NCI-H526 treated with DMSO at 0.1 percent for 48 hours (cell line): ENCODE measurements at regions not wholly inside any gene's neighbourhood (a gene's known extent, or its start where the extent isn't known, plus 50 kb on each side); places are given as distances from the start of the nearest gene placed in this dataset.
"Not testable (repeated sequence)": the region's sequence is repeated elsewhere in the genome, so short reads cannot be mapped to it uniquely, and the experiment has no call there.

Experiments used
- DNase-seq: peaks from one replicate; lab custom pipeline; 2025; lab: John Stamatoyannopoulos, UW

DNA sequence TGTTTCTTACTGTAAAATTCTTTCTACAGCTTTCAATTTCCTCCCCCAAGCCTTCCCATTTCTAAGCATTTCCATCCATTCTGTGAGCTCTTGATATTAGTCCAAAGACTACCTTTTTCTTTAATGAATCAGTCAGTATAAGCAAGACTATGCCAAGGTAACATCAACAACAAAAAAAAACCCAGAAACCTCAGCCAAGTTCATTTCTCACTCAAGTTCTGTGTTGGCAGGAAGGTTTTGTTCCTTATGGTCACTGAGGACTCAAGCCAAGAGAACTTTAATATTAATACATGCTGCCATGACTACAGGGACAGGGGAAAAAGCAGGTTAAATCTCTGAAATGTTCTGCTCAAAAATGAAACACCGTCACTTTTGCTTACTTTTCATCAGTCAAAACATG is 621.2 kb upstream of the NRP1 start:
- no peak for DNase-seq

DNA sequence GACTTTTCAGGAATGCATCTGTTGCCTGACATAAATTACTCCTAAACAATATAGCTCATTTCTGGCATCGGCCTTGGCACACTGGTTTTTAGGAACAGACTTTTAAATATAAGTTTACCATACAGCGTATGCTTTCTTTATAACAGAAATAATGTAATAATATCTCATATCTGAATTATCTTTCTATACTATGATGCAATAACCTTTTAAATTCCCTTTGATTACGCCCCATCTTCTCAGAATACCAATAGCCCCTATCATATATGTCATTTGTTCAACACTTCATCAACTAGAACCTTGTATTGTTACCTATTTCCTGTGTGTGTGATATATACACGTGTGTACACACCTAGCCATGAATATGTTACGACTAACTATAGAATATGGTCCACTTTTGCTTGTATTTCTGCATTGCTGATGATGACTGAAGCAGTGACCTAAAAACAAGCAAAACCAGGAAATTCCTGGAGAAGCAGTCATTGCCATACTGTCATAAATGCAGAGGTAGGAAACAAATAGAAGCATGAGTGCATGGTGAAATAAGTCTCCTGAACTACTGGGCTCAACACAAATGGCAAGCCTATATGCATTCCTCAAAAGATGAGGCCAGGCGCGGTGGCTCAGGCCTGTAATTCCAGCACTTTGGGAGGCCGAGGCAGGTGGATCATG is 618.4 kb upstream of the NRP1 start:
- DNase-seq, result peak; percentile 5

DNA sequence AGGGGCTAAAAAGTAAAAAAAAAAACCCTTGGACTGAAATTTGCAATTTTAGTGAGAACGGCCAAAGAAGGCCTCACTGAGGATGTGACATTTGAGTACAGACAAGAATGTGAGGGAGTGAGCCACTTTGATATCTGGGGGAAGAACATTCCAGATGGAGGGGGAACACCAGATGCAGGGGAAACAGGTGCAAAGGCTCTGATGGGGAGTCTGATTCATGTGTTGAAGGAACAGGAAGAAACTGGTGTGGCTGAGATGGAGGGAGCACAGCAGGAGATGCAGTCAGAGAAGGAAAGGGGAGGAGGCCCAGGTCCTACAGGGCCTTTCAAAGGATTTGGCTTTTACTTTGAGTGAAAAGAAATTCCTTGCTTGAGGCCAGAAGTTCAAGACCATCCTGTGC is 615.7 kb upstream of the NRP1 start:
- DNase-seq, result no peak

DNA sequence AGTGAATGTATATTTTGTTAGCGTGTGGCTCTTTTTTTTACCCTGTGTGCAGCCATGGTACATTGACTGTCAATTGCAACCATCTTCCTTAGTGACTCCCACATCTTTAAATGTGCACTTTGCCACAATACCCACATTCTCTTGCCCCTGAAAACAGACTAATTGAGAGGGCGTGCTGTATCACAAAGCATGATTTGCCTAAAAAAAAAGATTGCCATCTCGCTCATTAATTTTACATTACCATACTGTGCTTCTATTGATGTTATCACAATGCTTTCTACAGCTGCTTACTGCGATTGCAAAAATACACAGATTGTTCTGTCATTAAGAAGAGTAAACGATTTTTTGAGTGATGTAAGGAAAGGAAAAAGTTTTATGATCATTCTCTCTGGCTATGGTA is 613.1 kb upstream of the NRP1 start:
- peak; percentile 95 for DNase-seq

DNA sequence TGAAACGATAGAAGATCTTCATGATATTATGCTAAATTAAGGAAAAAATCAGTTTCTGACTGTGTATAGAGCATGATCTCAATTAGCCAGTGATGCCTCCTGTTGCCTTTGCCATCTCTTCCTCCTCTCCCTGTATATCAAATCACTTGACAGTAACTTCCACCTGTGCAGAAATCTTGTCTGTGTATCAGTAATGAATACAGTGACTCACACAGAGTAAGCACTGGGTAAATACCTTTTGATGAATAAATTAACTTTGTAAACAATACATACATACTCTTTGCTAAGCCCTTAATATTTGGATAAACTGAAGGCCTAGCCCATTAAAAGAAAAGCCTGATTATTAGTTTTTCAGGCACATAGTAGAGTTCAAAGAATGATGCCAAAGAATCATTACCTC is 610.6 kb upstream of the NRP1 start:
- DNase-seq, result no peak

DNA sequence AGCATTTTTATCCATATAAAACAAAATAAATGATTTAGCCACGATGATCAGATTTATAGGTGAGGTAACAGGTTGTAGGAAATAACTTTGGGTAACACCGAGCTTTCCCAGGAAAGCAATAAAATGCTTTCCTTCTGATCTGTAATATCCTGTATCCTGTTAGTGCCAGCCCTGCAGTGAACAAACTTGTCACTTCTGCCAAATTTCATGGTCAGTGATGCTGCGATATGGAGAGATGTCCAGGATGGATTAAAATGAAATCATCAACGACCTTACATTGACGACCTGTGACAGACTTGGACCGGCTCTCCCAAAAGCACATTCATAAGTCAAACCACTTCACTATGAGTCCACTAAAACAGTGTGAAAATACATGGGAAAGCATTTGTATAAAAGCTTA is 608.0 kb upstream of the NRP1 start:
- DNase-seq, result no peak

DNA sequence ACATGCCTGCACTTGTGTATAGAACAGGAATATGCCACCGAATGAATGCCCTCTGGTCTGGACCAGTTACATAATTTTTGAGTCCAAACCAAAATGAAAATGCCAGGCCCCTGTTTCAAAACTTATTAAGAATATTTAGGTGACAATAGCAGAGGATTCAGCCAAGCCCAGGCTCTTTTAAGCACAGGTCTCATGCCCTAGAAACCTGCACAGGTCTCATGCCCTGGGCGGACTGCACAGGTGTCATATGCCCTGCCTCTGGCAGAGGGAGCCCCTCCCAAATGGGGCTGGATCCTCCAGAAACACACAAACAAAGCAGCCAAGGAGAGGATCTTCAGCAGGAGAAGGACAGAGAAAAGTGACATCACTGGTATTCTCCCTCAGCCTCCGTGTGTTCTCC is 605.4 kb upstream of the NRP1 start:
- no peak for DNase-seq

DNA sequence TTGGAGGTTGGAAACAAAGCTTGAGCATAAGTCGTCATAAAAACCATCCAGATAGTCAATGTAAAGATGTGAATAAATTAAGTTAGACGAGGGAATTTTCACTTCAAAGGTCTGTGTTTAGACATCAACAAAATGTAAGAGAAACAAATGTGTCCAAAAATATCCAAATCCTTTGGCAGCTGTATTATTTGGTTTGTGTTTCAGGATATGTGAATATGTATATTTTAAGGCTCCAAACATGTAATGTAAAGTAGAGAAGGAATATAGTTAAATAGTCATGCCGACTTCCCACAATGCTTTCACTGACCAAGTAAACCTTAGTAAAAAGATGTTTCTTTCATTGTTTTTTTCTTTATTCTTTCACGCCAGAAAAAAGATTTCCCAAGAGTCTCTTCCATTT is 604.9 kb upstream of the NRP1 start:
- DNase-seq, result no peak

DNA sequence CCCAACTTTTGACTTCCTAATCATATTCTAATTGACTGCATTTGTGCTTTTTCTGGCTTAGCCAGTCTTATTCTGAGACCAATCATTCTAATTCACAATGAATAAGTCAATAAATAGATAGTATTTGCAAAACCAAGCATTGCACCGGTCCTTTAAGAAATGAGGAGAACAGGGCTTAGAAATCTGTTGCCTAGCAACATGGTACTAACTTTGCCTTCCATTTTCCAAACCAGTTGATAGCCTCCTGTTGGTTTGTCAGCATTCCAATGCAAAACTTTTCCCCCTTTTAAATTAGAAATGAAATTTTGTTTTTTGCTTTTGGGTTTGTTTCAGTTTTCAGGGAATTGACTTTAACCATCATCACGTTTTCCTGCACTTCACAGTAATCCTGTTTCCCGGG is 603.5 kb upstream of the NRP1 start:
- no peak for DNase-seq

DNA sequence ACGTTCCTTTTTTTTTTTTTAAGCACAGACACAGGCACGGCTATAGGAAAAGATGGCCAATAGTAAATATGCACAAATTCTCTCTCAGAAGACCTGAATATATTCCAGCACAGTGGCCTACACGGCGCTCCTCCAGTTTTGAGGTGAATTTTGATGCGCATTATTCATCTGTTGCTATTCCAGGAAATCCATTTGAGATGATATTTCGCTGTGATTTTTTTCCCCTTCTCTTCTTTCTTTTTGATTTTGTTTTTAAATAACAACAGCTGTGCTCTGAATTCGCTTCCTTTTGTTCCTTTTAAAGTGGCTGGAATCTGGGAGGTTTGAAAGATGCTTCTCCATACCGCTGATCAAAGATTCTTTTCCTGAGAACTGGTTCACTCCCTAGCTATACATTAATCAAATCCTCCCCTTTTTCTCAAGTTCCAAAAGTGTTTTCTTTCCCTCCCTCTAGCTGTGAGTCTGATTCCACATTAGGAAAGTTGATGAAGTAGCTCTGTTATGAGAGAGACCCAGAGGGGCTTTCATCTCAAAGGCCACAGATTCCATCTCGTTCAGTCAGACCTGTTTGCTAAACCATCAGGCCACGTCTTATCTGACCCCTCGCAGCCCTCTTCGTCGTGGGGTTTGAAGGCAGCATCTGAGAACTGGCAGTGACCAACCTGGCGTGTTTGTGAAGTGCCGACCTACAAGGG is 602.7 kb upstream of the NRP1 start:
- no peak for DNase-seq

DNA sequence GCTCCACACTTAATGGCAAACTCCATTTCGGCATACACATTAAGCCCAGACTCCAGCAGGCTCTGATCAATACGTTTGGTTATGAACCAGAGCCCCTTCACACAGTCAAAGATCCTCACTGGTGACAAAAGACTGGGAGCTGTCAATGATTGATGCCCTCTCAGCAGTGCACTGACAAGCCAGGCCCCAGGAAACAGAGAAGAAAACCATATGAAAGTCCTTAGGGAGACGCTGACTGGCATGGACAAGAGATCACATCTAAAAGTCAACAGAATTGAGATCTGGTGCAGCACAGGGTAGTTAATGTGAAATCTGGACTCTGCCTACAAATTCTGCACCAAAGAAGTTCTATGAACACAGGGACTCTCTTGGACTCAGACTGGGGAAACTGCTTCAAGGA is 600.9 kb upstream of the NRP1 start:
- DNase-seq, result no peak

DNA sequence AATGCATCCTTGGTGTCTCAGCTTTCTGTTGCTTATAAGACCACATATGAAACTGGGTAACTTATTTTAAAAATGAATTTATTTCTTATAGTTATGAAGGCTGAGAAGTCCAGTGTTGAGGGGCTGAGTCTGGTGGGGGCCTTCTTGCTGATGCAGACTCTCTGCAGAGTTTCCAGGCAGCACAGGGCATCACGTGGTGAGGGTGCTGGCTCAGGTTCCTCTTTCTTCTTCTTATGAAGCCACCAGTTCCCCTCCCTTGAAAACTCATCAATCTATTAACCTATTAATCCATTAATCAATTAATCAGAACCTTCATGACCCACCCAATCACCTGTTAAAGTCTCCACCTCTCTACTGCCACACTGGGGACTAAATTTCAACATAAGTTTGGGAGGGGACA is 595.6 kb upstream of the NRP1 start:
- no peak for DNase-seq

DNA sequence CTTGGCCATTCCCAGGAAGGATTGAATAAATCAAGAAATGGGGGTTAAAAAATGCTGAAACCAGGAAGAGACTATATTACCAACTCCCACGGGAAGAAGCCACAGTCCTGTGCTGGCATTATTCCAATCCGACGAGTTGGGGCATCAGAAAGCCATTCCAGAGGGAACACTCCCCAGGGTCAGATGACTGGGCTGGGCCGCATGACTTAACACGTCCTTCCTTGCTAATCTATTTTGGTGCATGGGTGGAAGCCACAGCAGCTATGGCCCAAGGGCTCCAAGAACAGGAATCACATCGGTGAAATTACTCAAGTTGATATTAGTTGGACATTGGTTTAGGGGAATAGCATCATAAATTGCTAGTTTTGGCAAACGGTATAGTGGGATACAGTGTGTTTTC is 592.9 kb upstream of the NRP1 start:
- DNase-seq, result no peak

DNA sequence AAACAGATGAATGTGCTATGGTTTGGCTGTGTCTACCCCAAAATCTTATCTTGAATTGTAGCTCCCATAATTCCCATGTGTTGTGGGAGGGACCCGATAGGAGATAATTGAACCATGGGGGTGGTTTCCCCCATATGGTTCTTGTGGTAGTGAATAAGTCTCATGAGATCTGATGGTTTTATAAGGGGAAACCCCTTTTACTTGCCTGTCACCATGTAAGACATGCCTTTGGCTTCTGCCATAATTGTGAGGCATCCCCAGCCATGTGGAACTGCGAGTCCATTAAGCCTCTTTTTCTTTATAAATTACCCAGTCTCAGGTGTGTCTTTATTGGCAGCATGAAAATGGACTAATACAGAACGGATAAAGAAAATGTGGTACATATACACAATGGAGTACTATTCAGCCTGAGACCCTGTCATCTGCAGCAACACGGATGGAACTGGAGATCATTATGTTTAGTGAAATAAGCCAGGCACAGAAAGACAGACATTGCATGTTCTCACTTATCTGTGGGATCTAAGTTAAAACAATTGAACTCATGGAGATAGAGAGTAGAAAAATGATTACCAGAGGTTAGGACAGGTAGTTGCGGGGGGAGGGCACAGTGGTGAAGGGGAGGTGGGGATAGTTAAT is 587.6 kb upstream of the NRP1 start:
- DNase-seq, result no peak

DNA sequence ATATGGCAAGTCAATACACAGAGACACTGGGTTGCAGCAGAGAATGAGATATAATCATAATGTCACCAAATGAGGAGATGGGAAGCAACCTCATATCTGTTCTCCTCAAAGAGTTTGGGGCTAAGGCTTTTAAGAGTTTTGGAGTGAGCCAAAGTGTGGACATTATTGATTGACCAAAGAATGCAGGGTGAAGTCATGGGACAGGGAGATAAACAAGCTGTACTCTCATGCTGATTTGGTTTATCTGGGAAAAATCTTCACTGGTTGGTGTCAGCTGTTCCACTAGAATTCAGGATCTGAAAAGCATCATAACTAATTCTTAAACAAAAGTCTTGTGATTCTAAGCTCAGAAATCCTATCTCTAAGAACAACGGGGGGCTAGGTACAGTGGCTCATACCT is 585.9 kb upstream of the NRP1 start:
- DNase-seq, result no peak

DNA sequence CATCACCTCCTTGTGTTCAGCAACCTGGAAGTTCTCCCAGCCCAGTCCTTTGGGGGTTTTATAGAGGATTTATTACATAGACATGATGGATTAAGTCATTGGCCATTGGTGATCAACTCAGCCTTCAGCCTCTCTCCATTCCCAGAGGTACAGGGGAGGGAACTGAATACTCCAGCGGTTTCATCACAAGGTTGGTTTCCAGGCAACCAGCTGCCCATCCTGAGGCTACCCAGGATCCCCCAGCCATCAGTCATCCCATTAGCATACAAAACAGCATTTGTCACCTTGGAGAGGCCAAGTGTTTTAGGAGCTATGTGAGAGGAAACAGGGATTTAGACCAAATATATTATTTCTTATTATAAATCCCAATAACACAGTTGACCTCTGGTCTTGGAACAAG is 584.8 kb upstream of the NRP1 start:
- no peak for DNase-seq

DNA sequence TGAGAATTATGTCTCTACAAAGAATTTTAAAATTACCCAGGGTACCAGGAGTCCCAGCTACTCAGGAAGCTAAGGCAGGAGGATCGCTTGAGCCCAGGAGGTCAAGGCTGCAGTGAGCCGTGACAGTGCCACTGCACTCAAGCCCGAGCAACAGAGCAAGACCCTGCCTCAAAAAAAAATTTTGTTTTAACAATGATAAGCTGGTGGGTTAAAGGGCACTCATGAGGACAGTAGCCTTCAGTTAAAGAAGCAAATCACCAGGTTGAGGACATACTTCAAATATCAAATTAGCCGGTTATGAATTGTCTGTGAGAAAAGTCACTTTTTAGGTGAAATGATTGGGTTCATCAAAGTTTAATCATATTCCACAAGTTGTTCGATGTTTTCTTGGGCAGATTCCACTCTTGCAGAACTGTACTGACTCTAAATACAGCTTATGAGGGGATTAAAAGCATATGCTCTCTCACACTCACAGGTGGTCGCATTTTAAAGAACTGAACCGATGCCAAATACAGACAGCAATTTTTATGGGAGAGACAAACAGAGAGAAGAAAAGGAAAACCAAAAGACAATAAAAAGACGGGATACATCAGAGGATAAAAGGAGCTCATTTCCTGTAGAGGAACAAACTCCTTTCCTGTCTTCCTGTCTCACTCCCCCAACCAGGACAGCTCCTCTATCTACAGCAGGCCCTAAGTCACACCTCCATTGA is 582.8 kb upstream of the NRP1 start:
- DNase-seq, result no peak

DNA sequence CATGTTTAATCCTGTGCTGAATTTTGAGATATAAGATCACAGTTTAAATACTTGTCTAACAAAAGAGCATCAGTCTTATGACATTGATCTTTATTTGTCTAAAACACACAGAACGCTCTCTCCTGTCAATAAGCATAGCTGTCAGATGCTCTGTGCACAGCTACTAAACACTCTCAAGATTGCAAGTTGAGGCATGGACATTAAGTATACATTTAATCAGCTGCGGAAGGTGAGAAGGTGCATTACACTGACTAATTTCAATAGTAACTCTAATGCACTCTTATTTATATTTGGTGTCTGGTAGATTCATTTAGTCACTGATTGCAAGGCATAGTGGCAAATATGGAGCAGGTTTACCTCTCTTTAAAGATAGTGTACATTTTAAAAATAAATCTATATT is 580.3 kb upstream of the NRP1 start:
- DNase-seq, result no peak

DNA sequence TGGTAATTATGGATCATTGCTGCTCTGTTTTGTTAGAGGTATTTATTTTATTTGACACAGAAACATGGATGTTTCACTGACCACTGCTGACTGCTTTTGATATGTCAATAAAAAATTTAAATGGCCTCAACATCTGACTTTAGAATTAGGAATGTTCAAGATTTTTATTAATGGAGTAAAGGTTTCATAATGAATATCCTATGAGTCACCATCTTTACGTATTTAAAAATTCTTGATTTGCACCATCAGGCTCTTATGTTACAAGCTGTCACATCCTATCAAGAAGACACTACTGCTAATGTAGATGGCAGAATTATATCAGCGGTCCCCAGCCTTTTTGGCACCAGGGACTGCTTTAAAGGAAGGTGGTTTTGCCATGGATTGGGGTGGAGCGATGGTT is 578.7 kb upstream of the NRP1 start:
- DNase-seq, result no peak

DNA sequence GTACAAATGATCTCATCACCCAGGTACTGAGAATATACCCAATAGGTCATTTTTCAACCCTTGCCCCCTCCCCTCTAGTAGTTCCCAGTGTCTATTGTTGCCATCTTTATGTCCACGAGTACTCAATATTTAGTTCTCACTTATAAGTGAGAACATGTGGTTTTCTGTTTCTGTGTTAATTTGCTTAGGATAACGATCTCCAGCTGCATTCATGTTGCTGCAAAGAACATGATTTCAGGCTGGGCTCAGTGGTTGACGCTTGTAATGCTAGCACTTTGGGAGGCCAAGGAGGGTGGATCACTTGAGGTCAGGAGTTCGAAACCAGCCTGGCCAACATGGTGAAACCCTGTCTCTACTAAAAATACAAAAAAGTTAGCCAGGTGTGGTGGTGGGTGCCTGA is 575.0 kb upstream of the NRP1 start:
- DNase-seq, result not testable (repeated sequence)

DNA sequence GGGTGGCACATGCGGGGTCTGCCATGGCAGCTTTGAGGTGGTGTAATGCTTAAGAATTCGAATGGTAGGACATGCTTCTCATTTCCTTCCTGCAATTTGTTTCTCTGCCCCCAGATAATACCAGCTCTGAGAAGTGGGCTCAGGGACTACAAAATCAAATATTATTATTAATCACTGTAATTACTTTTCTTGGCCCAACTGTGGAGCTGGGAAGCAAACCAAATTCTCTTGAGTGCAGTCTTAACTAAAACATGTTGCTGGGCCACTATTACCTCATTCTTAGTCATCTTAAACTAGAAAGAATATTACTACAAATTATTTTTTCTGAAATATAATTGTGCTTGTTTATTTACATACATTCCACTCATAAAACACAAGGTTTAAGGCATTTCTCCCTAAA is 566.7 kb upstream of the NRP1 start:
- DNase-seq, result no peak

DNA sequence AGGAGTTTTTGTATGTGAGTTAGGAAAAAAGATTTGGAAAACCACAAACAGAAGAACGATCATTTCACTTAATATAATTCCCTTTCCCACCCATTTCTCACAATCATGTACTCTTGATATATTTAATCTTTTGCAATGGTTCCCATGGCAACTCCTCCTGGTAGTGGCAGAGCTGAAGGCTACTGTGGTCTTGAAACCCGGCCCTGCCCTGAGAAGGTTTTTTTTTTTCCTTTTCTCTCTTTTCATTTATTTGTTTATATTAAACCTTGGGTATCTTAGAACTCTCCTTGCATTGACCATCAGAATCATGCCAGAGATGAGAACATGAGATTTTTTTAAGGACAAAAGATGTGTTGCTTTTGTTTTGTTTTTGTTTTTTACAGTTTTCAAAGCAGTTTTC is 566.1 kb upstream of the NRP1 start:
- DNase-seq, result no peak
